GF-D8 (cell line): ENCODE measurements at regions not wholly inside any gene's neighbourhood (a gene's known extent, or its start where the extent isn't known, plus 50 kb on each side); places are given as distances from the start of the nearest gene placed in this dataset.
"Not testable (repeated sequence)": the region's sequence is repeated elsewhere in the genome, so short reads cannot be mapped to it uniquely, and the experiment has no call there.

Experiments
- DNase-seq: peaks from one replicate; lab custom pipeline; 2025; lab: John Stamatoyannopoulos, UW

- DNase-seq: no peak
Measured at GRCh38 chr10:21292763-21293517, 232.5 kb downstream of the SKIDA1 start.

GRCh38 chr10:21290499-21291160, 234.9 kb downstream of the SKIDA1 start:
- DNase-seq: no peak

GRCh38 chr10:21289961-21290360, 235.5 kb downstream of the SKIDA1 start:
- no peak for DNase-seq

- no peak for DNase-seq
Measured at GRCh38 chr10:21289271-21289670, 236.2 kb downstream of the SKIDA1 start.

- no peak for DNase-seq
Measured at GRCh38 chr10:21285742-21286331, 239.6 kb downstream of the SKIDA1 start.

- no peak for DNase-seq
Measured at GRCh38 chr10:21285207-21285606, 240.3 kb downstream of the SKIDA1 start.

- no peak for DNase-seq
Measured at GRCh38 chr10:21284301-21284700, 241.2 kb downstream of the SKIDA1 start.

GRCh38 chr10:21283053-21283452, 242.4 kb downstream of the SKIDA1 start:
- not testable (repeated sequence) for DNase-seq

GRCh38 chr10:21281765-21282484, 243.6 kb downstream of the SKIDA1 start:
- no peak for DNase-seq

GRCh38 chr10:21280971-21281572, 244.4 kb downstream of the SKIDA1 start:
- no peak for DNase-seq

GRCh38 chr10:21280037-21280436, 245.4 kb downstream of the SKIDA1 start:
- DNase-seq: no peak

- no peak for DNase-seq
Measured at GRCh38 chr10:21279217-21279575, 246.3 kb downstream of the SKIDA1 start.

GRCh38 chr10:21278491-21279216, 246.8 kb downstream of the SKIDA1 start:
- DNase-seq: peak; percentile 32

- no peak for DNase-seq
Measured at GRCh38 chr10:21273400-21273968, 252.0 kb downstream of the SKIDA1 start.

GRCh38 chr10:21272643-21273399, 252.7 kb downstream of the SKIDA1 start:
- DNase-seq: no peak

GRCh38 chr10:21270976-21271375, 254.5 kb downstream of the SKIDA1 start:
- DNase-seq: no peak

GRCh38 chr10:21269289-21269688, 256.2 kb downstream of the SKIDA1 start:
- no peak for DNase-seq

GRCh38 chr10:21265622-21266021, 259.9 kb downstream of the SKIDA1 start:
- no peak for DNase-seq

- no peak for DNase-seq
Measured at GRCh38 chr10:21264271-21264670, 261.2 kb downstream of the SKIDA1 start.

- no peak for DNase-seq
Measured at GRCh38 chr10:21263839-21264238, 261.6 kb downstream of the SKIDA1 start.
